Amygdala (tissue), 56 donors: ENCODE measurements at regions not wholly inside any gene's neighbourhood (a gene's known extent, or its start where the extent isn't known, plus 50 kb on each side); places are given as distances from the start of the nearest gene placed in this dataset.

Experiments
- DNase-seq, 56 donors: peaks; one replicate each; lab custom pipeline; 2025; lab: John Stamatoyannopoulos, UW

- no peak for DNase-seq
Observed at GRCh38 chr4:121228848-121229247, 64.7 kb upstream of the TNIP3 start.

GRCh38 chr4:121227341-121227792 is 63.2 kb upstream of the TNIP3 start:
- DNase-seq: no peak

GRCh38 chr4:121226362-121226761 is 62.2 kb upstream of the TNIP3 start:
- DNase-seq: no peak

GRCh38 chr4:121221608-121222007 is 57.5 kb upstream of the TNIP3 start:
- DNase-seq: no peak

DNA sequence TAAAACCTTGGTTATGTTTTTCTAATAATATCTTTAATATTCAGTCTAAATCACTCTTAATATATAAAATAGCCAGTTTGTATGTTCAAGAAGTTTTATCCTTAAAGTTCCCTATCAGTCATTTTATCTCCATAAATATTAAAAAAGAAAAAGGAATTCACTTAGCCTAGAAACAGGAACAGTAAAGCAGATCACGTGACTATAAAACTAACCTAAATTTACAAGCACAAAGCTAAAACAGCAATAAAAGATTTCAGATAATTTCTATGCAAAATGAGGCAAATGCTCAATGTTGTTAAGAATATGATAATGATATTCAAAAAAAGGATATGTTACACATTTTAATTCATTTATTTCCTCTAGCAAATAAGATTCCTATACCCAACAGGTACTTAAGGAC is 57.1 kb upstream of the TNIP3 start:
- no peak for DNase-seq

DNA sequence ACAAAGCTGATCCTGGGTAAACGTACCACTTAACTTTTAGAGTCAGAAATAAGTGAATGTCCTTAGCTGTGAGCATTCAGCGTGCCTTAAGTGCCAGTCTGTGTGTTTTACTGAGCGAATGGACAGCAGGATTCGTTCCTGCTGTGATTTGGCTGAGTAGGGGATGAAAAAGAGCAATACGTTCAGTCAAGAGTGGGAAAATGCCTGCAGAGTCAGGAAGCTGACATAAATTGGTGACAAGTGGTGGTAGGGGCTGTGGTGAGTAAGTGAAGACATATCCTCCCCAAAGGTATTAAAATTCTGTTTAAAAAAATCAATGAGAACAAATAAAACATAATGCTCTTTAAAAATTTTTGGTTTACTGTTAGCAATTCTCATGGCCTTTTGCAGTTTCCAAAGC is 56.6 kb upstream of the TNIP3 start:
- no peak for DNase-seq

- no peak for DNase-seq
Observed at GRCh38 chr4:121219227-121219626, 55.1 kb upstream of the TNIP3 start.

GRCh38 chr4:121217351-121217750 is 53.2 kb upstream of the TNIP3 start:
- no peak for DNase-seq

GRCh38 chr4:121216461-121216860 is 52.3 kb upstream of the TNIP3 start:
- no peak for DNase-seq

DNA sequence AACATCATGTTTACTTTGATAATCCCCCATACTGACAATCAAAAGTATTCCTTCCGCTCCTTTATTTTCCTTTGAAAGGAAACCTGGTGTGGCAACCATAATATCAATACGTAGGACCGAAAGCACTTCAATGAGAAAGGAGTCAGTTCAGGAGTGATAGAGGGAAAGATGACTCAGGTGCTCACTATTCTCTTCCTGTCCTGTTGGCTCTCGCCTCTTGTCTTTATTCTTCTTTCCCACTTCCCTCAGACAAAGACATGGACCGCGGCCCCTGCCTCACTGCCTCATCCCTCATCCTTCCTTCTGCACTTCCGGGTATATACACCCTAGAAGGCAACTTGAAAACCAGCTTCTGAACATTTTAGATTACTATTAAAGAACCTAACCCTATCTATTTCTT is 49.8 kb upstream of the TNIP3 start:
- no peak for DNase-seq
